HG03565 (cell line): ENCODE measurements at regions not wholly inside any gene's neighbourhood (a gene's known extent, or its start where the extent isn't known, plus 50 kb on each side); places are given as distances from the start of the nearest gene placed in this dataset.
"Not testable (repeated sequence)": the region's sequence is repeated elsewhere in the genome, so short reads cannot be mapped to it uniquely, and the experiment has no call there.

Experiments used
- ATAC-seq: cut with Tn5 transposase; IDR thresholded peaks from one replicate; pipeline ENCODE4 v1.9.1; 2021; ENCODE audit warnings: mild to moderate bottlenecking, moderate library complexity; ENCODE audit not compliant: unreplicated experiment

DNA sequence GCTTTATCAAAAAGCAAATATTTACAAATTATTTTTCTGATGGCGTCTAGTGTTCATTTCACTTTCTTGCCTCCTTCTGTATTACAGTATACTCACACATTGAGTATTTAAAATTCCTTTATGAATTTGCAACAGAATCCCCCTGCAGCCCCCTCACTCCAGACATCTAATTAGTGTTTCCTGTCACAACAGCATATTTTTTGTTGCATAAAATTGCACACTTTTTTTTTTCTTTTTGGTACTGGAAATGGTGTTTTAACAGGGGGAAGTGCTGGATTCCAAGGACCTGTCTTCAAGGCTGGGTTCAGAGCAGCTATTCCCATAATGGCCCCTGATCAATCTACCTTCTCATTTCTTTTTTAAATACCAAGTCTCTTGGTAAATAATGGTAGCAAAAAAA is 184.3 kb upstream of the HMCN1 start:
- no peak for ATAC-seq

DNA sequence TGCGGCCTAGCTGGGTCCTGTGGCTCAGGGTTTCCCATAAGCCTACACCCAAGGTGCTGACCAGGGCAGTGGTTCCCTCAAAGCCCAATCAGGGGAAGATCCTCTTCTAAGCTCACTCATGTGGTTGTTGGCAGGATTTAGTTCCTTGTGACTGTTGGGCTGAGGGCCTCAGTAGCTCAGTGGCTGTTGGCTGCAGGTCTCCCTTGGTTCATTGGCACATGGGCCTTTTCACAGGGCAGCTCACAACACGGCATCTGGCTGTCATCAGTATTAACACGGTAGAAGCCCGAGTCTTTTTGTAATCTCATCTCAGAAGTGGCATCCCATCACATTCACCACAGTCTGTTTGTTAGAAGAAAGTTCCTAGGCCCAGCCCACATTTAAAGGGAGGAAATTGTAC is 188.2 kb upstream of the HMCN1 start:
- ATAC-seq, result no peak

DNA sequence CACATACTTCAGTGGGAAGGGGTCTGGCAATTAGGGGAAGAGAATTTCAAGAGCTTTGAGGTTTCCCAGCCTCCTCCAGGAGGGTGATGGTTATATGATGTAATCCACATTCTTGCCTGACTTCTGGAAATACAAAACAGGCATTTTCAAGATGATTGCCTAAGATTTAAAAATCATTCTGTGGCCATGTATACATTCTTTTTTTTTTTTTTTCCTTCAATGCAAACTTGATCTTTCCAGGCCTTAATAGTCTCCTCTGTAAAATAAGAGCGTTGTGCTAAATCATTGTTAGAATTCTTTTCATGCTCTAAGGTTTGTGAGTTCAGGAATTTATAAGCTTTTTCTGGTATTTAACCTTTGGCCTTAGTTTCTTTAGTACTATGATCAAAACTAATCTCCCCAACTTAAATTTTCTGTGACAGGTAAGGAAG is 192.3 kb upstream of the HMCN1 start:
- ATAC-seq, result no peak

DNA sequence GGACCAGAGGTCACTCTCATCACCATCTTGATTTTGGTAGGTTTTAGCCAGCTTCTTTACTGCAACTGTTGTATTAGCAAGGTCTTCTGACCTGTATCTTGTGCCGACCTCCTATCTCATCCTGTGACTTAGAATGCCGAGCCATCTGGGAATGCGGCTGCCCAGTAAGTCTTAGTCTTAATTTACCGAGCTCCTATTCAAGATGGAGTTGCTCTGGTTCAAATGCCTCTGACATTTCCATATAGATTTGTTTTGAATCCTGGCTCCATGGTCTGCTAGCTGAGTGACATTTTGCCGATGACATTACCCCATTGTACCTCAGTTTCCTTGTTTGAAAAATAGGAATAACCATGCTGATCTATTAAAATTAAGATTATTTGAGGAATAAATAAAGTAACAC is 193.9 kb upstream of the HMCN1 start:
- ATAC-seq, result no peak

DNA sequence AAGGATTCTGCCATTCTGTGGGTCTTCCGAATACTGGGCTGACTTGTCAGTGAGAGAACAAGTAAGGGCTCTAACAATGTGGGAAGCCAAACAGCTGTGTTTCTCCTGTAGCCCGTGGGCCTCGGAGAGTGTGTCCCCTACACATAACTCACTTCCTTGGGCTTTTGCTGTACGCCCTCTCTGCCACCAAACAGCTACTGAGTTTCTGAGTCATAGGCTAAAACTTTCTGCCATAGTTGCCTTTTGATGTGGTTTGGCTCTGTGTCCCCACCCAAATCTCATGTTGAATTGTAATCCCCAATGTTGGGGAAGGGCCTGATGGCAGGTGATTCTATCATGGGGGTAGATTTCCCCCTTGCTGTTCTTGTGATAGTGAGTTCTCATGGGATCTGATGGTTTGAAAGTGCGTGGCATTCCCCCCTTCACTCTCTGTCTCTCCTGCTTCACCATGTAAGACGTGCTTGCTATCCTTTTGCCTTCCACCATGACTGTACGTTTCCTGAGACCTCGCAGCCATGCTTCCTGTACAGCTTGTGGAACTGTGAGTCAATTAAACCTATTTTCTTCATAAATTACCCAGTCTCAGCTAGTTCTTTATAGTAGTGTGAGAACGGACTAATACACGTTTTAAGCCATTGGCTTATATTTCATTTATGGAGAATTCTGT is 194.8 kb upstream of the HMCN1 start:
- no peak for ATAC-seq

DNA sequence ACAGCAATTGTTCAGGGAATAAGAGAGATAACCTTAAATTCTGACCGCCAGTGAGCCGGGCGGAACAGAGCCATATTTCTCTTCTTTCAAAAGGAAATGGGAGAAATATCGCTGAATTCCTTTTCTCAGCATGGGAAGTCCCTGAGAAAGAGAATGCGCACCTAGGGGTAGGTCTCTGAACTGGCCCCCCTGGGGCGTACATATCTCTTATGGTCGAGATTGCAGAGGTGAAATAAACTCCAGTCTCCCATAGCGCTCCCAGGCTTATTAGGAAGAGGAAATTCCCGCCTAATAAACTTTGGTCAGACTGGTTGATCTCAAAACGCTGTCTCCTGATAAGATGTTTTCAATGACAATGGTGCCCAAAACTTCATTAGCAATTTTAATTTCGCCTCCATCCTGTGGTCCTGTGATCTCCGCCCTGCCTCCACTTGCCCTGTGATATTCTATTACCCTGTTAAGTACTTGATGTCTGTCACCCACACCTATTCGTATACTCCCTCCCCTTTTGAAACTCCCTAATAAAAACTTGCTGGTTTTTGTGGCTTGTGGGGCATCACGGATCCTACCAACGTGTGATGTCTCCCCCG is 195.8 kb upstream of the HMCN1 start:
- ATAC-seq, result not testable (repeated sequence)

DNA sequence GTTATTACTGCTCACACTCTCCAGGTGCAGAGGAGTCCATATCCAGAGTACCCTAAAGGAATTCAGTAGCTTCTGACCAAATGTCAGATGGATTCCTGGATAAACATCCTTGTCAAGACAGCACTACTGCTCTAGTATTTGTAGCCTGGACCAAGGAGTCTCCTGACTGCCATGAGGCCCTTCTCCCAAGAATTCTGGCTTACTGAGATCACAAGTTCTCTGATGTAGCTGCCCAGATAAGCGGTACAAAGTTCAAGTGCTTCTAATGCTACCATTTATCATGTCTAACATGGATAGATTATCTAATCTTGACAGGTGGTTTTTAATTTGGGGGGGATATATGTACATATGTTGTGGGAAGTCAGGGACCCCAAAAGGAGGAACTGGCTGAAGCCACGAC is 196.6 kb upstream of the HMCN1 start:
- ATAC-seq, result no peak

DNA sequence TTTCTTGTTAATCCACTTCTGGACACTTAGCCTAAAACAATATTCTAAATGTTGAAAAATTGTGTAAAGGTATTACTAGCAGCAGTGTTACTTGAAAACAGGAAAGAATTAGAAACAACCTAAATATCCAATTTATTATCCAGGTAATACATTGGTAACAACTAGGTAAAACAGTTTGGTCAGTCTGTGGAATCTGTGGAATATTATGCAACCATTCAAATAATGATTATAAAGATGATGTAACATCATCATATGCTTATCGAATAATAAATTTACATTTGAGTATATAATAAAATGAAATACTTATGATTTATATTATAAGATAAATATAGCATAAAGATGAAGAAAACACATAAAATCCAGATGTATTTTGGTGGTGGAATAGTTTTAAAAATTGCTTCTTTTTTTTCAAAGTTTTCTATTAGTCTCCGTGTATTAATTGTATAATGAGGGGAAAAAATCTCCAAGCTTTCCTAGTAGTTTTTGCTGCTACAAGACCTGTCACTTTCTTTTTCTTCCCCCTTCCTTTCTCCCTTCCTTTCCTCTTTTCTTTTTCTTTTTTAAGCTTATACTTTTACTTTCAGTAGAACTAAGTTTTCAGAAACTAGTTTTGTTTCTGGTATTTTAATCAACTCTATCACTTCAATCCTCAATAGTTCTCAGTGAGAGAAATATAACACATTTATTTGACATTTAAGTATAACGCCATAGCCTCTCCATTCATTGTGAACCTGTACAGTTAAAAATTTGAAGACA is 197.8 kb upstream of the HMCN1 start:
- ATAC-seq, result no peak

DNA sequence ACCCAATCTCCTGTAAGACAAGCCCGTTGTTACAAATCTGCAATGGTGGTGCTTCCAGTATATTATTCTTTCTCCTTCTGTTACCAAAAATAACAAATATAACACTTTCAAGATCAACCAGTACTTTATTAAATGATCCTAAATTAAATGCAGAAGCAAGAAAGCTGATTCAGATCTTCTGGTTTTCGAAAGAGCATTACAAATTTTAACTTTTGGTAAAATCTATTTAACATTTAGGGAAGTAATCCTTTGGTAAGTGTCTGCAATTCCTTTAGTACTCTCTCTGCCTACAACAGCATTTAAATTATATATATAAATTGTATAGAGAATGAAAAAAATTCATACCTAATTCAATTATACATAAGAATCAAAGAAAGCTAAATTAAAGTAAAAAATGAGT is 198.6 kb upstream of the HMCN1 start:
- ATAC-seq, result no peak

DNA sequence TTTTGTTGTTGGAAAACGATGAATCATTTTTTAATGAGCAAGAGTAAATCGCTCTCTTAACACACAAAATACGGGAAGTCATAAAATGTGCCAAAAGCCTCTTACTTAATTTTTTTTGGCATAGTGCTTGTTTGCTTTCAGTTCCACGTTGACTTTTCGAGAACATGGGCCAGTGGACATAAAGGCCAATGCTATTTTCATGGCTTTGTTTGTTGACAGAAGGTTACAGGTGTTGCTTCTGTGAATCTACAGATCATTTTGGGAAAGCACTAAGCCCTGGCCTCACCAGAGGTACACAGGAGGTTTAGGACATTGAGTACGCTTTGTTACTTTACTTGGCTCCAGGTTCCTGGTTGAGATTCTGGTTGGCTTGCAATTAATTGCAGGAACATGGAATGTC is 199.4 kb upstream of the HMCN1 start:
- no peak for ATAC-seq

DNA sequence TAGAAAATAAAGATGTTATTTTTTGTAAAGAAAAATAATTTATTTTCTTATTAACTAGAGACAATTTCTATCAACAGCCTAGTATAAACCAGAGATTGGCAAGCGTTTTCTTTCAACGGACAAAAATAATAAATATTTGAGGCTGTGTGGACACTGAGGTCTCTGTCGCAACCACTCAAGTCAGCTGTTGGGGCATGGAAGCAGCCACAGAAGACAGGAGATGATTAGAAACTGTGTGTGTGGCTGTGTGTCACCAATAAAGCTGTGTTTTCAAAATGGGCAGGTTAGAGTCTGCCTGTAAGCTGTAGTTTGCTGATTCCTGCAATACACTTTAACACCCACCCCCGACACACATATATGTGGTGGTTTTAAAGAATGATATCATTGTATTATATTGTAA is 200.6 kb upstream of the HMCN1 start:
- ATAC-seq, result no peak

DNA sequence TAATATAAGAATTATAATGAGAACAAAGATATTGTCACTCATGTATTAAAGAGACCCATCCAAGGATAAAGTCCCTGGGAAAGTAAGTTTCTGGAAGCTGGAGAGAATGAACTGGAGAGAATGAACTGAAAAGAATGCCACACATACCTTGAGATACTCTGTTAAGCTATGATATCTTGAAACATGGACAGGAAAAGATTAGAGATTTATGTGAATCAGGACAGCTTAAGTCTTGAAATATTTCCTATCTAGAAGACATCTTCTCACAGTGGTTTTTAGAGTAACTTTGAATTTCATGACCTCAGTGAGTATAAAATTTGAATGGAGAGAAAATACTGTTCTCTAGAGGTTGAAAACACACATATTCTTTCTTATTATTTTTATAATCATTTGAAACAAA is 201.3 kb upstream of the HMCN1 start:
- no peak for ATAC-seq

DNA sequence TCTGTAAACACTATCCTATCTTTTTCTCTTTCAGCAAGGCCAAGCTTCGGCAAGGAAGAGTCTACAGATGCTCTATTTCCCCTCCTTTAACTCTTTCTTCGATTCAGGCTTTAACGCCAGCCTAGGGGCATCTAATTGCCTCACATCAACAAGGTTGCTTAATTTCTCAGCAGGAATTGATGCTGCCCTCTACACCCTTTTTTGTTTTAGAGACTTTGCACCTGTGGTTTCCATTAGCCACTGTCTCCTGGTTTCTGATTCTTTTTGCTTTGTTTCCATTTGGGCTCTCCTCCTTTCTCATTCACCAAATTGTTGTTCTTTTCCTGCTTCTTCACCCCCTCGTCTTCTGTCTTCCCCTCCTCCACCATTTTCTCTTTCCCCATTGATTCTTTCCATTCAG is 202.4 kb upstream of the HMCN1 start:
- ATAC-seq, result no peak

DNA sequence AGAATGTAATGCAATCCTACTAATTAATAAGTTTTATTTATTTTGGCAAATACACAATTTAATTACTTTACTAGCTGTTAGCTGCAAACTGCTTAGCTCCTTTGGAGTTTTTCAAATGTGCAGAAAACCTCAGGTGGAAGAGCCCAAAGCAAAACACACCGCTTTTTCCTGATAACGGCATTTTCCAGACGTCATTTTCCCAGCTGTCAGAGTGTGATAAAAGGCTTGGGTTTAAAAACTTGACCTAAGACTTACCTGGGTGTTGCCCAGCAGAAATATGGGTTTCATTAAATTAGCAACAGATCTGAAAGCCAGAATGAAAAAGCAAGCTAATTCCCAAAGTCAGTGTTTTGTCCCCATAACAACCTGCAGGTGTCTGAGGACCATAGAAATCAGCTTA is 204.0 kb upstream of the HMCN1 start:
- no peak for ATAC-seq

DNA sequence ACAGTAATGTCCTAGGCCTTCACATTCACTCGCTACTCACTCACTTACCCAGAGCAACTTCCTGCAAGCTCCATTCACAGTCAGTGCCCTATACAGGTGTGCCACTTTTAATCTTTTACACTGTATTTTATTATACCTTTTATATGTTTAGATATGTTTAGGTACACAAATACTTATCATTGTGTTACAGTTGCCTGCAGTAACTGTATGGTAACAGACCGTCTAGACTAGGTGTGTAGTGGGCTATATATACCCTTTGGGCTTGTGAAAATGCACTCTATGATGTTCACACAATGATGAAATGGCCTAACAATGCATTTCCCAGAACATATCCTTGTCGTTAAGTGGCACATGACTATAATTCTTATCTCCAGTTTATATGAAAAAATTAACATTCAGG is 204.5 kb upstream of the HMCN1 start:
- ATAC-seq, result no peak

DNA sequence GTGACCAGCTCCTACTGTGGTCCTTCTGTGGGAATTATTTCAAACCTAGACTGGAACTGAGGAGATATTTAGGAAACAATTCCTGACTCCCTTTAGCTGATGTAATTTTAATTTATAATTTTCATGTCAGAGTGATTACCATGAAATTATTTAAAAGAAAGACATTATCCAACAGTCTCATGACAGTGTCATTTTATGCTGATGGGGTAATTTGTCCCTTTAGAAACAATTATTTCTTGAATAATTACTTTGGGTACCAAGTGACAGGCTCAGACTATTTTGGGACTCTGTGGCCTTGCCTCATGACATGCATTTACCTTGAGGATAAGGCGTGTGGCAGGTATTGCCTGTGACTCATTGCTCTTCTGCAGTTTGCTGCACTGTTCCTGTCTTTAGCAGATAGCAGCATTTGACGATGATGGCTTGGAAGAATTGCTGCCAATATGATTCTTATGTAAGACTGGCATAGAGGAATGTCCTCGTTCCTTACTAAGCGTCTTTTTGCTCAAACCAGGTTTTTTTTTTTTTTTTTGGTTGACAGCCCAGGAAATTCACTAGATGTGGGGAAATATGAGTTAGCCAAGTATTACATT is 206.0 kb upstream of the HMCN1 start:
- no peak for ATAC-seq

DNA sequence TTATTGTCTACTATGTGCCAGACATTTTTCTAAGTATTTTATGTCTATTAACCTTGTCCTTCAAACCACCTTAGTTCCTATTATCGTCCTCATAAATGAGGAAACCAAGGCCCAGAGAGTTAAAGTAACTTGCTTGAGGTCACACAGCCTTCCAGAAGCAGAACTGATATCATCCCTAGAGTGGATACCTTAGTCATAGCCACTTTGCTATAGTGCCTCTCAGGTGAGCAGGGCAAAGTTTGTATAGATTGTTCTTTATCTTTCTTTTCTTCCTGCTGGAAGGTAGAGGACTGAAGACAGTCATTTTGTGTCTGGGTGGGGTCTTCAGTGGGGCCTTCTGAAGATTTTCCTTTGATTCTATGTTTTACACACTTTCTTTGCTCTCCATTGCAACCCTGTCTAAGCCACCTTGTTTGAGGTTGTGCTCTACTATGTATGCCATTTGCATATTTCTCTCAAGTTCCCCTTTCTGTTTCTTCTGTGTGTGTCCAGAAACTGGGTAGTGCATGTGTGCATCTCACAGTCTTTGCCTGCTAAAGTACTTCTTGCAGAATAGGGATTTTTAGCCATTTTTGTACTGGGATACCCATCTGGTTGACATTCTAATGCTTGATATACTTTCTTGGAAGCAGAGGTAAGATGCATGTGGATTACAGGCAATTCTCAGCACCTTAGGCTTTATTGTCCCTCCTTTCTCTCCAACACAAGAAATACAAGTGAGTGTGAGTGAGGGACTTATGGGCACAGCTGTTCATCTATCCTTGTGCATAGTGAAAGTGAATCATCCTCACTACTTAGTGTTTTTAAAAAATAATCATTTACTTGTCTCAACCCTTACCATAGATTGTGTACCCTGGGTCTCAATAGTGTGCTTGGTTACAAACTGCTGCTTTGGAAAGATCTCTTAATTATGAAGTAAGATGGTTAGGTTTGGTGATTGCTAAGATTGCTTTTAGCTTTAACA is 207.6 kb upstream of the HMCN1 start:
- ATAC-seq, result peak; percentile 100

DNA sequence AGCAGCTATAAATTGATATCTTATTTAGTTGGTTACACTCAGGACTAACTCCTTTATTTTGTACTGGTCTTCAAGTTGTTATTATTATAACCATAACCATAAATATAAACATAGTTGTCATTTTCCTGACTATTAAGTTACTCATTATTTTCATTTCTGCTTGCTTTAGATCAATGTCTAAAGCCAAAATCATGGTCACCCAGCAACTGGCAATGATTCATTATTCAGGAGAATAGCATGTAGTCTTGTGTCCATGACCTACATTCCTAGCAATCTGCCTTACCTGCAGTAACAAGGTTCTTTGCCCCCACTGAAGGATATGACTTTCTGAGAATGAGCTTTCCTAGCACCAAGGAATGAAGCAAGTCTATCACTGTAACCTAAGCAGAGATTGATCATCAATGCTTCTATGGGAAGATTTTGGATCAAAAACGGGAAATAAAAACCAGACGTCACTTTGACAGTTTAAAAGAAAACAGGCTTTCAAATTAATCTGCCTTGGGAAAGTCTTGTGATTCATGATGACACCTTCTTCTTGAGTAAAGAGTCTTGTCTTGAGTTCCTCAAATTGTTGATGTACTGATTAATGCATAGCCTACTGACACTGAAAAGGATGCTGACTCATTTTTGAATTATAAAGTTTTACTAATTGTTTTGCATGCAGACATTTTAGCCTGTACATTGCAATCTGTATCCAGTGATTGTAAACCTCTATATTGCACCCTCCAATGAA is 203.3 kb upstream of the IVNS1ABP start:
- peak; percentile 67 for ATAC-seq

DNA sequence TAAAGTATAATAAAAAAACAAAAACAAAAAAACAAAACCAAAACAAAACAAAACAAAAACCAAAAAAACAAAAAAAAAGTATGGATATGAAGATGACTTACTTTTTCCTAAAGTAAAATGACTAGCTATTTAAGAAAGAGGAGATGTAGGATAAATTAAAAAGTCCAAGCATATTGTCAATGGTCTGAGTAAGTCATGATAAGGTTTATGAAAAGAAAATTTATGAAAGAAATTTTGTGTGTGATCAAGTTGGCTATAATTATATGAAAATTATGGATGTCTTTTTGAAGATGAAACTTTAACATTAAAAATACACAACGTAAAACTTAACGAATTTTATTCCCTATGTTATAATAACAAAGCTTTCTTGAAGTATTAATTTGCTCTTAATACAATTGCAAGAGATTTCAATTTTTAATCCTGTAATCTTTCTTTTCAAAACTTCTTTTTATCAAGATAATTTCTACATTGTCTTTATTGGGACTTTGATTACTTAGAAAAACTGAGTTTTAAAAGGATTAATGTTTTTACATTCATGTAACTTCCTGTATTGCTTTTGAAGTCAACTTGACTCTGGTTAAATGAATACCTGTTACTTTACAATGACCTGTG is 200.9 kb upstream of the IVNS1ABP start:
- no peak for ATAC-seq

DNA sequence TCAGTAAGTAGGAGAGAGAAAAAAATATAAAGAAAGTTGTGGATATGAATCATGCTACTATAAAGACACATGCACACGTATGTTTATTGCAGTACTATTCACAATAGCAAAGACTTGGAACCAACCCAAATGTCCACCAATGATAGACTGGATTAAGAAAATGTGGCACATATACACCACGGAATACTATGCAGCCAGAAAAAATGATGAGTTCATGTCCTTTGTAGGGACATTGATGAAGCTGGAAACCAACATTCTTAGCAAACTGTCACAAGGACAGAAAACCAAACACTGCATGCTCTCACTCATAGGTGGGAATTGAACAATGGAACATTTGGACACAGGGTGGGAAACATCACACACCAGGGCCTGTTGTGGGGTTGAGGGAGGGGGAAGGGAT is 200.3 kb upstream of the IVNS1ABP start:
- not testable (repeated sequence) for ATAC-seq
